Activated CD8-positive, alpha-beta memory T cell treated with anti-CD3 and anti-CD28 coated beads, Interleukin-2, amount 10 ng/mL, durations not matched to agents 7 days and 5 days (primary cell): ENCODE measurements at regions not wholly inside any gene's neighbourhood (a gene's known extent, or its start where the extent isn't known, plus 50 kb on each side); places are given as distances from the start of the nearest gene placed in this dataset.

Experiments used
- ATAC-seq: fragments of 150-1000 bp; cut with Tn5 transposase; one replicate; pipeline ENCODE4 v1.10.0; 2021; ENCODE audit warnings: moderate library complexity
- CTCF ChIA-PET: fragments of 350-600 bp; sonication (Branson Sonifier 250); formaldehyde crosslinking; loops from one replicate; lab custom pipeline; 2021; ENCODE audit warnings: antibody characterized with exemption; lab: Charles Lee
- DNase-seq: peaks from one replicate; pipeline ENCODE4 v3.0.0-alpha.2; 2020
- H3K27ac Mint-ChIP-seq: one replicate; pipeline ENCODE4 v1.8.0; 2021; ENCODE audit warnings: mild to moderate bottlenecking, mixed read lengths
- H3K27me3 Mint-ChIP-seq: one replicate; pipeline ENCODE4 v1.8.0; 2021; ENCODE audit warnings: mixed read lengths
- H3K36me3 Mint-ChIP-seq: one replicate; pipeline ENCODE4 v1.8.0; 2021; ENCODE audit warnings: mild to moderate bottlenecking, mixed read lengths
- H3K4me1 Mint-ChIP-seq: one replicate; pipeline ENCODE4 v1.8.0; 2021; ENCODE audit warnings: mixed read lengths
- H3K4me3 Mint-ChIP-seq: one replicate; pipeline ENCODE4 v1.8.0; 2021; ENCODE audit warnings: mild to moderate bottlenecking, moderate library complexity, mixed read lengths
- H3K9me3 Mint-ChIP-seq: one replicate; pipeline ENCODE4 v1.8.0; 2022; ENCODE audit warnings: low read depth, mixed read lengths

DNA sequence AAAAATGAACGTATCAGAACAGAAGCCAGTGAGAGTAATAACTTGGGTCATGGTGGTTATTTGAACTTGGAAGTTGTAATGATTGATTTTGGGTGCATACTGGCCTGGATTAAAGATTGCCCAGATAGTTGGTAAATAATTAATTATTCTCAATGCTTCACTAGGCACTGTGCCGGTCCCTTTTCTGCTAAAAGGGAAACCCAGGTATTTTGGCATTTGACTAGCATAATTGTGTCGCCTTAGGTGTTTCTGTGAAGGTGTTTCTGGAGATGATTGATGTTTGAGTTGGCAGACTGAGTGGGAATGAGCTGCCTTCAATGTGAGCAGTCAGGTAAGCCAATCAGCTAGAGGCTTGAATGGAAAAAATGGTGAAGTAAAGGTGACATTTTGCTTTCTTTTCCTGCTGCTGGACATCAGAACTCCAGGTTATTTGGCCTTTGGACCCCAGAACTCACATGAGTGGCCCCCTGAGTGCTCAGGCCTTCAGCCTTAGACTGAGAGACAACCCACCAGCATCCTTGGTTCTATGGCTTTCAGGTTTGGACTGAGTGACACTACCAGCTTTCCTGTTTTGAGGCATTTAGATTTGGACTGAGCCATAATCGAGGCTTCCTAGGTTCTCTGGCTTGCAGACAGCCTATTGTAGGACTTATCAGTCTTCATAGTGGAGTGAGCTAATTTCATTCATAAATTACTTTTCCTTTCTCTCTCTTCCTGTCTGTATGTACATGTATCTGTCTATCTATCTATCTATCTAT is 120.7 kb upstream of the PAPPA start:
- no peaks in the 10 kb centered on the region for H3K36me3 Mint-ChIP-seq
- ATAC-seq (no peak), DNase-seq (no peak)
- H3K9me3 Mint-ChIP-seq: peaks cover 6% of the 10 kb centered on the region
- no peaks in the 10 kb centered on the region for H3K27me3 Mint-ChIP-seq
- no peak overlapping the region for H3K27ac Mint-ChIP-seq
- no peaks in the 10 kb centered on the region for H3K4me1 Mint-ChIP-seq
- CTCF ChIA-PET: no interaction called here
- H3K4me3 Mint-ChIP-seq: no peak overlapping the region

DNA sequence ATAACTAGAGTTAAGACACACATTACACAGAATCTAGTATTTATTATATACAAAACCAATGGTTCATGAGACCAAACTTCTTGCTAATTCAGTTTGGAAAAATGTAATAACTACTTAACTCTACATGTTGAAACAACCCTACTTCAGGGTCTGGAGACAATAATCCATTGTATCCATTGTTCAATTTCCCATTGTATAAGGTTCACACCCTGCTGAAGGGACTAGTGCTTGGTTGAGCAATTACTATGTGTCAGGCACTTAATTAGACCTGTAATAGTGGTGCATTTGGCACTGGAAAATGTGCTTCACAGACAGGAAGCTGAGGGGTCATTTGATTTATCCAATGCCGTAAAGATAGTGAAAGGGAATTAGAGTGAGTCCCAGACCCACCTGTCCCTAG is 114.3 kb upstream of the PAPPA start:
- Mint-ChIP-seq H3K4me1 (no peaks in the 10 kb centered on the region), H3K36me3 (no peaks in the 10 kb centered on the region), H3K27ac (no peak overlapping the region), H3K4me3 (no peak overlapping the region), H3K27me3 (no peaks in the 10 kb centered on the region), H3K9me3 (peaks cover under 1% of the 10 kb centered on the region)
- no peak for ATAC-seq
- DNase-seq: no peak
- CTCF ChIA-PET: no interaction called here

DNA sequence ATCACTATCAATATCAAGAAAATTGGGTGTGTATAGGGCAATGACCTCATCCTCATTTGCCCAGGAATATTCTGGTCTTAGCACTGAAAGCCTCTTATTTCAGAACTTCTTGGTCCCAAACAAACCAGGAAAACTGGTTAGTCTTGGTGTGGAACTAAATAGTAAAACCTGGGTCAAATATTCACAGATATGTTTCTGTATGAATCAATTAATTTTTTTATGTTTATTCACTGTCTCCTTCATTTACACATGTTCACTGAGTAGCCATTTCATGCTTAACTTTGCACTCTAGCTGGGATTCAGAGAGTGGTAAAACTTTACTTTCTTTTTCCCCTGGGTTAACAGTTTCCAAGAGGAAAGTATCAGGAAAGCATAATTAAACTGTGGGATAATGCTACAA is 113.7 kb upstream of the PAPPA start:
- CTCF ChIA-PET: no interaction called here
- no peaks in the 10 kb centered on the region for H3K9me3 Mint-ChIP-seq
- no peak overlapping the region for H3K27ac Mint-ChIP-seq

DNA sequence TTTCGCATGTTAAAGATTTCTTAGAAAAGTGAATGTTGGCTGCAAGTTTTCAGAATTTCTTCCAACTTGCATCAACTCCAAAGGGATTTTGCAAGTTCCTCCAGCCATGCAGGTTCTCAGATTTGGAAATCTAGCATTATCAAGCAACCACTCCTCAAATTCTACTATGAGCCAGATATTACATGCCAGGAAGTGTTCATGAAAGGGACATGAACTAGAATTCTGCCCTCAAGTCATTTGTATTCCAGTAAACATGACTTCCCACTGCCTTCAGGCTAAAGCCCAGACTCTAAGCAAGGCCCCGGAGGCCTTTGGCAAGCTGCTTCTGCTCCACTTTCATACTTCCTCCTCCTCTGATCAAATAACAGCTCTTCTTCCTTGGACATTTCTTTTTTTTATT is 111.3 kb upstream of the PAPPA start:
- no peak for ATAC-seq
- no peaks in the 10 kb centered on the region for H3K4me1 Mint-ChIP-seq
- H3K36me3 Mint-ChIP-seq: no peaks in the 10 kb centered on the region
- no peak overlapping the region for H3K27ac Mint-ChIP-seq
- CTCF ChIA-PET: no interaction called here
- no peaks in the 10 kb centered on the region for H3K9me3 Mint-ChIP-seq
- H3K4me3 Mint-ChIP-seq: no peak overlapping the region
- H3K27me3 Mint-ChIP-seq: no peaks in the 10 kb centered on the region
- DNase-seq: no peak

More for the DNA sequence above, 113.7 kb upstream of the PAPPA start:
- no peaks in the 10 kb centered on the region for H3K36me3 Mint-ChIP-seq
- no peaks in the 10 kb centered on the region for H3K4me1 Mint-ChIP-seq
- ATAC-seq (no peak), DNase-seq (no peak)
- H3K27me3 Mint-ChIP-seq: no peaks in the 10 kb centered on the region
- H3K4me3 Mint-ChIP-seq: no peak overlapping the region

DNA sequence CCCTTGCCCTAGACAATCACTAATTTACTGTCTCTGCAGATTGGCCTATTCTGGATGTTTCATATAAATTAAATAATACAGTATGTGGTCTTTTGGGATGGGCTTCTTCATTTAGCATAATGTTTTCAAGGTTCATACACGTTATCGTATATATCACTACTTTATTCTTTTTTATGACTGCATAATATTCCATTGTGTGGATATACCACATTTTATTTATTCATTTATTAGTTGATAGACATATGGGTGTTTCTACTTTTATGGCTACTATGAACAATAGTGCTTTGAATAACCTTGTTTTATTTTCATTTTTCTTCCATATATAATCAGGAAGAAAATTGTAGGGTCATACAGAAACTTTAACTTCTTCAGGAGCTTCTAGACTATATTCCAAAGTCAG is 108.5 kb upstream of the PAPPA start:
- no peaks in the 10 kb centered on the region for H3K36me3 Mint-ChIP-seq
- CTCF ChIA-PET: no interaction called here

DNA sequence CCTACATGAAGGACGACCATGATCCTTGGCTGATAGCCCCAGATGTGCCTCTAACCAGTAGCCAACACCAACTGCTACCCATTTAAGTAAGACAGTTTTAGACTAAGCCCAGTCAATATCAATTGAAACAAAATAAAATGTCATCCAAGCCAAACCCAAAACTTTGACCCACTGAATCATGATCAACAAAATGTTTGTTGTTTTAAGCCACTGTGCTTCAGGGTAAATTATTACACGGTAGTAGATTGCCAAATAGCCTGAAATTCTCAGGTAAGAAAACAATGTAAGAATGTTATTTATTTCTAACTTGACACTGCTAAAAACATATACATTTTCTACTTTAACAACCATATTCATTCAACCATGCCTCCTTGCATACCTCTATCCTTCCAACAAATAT is 105.5 kb upstream of the PAPPA start:
- DNase-seq (no peak), ATAC-seq (no peak)
- no peak overlapping the region for H3K27ac Mint-ChIP-seq
- no peaks in the 10 kb centered on the region for H3K4me1 Mint-ChIP-seq
- CTCF ChIA-PET: no interaction called here
- H3K9me3 Mint-ChIP-seq: no peaks in the 10 kb centered on the region
- no peaks in the 10 kb centered on the region for H3K36me3 Mint-ChIP-seq
- H3K27me3 Mint-ChIP-seq: no peaks in the 10 kb centered on the region
- H3K4me3 Mint-ChIP-seq: no peak overlapping the region

More for the DNA sequence above, 108.5 kb upstream of the PAPPA start:
- DNase-seq (no peak), ATAC-seq (no peak)
- Mint-ChIP-seq H3K27me3 (no peaks in the 10 kb centered on the region), H3K27ac (no peak overlapping the region), H3K4me1 (no peaks in the 10 kb centered on the region), H3K4me3 (no peak overlapping the region), H3K9me3 (no peaks in the 10 kb centered on the region)

DNA sequence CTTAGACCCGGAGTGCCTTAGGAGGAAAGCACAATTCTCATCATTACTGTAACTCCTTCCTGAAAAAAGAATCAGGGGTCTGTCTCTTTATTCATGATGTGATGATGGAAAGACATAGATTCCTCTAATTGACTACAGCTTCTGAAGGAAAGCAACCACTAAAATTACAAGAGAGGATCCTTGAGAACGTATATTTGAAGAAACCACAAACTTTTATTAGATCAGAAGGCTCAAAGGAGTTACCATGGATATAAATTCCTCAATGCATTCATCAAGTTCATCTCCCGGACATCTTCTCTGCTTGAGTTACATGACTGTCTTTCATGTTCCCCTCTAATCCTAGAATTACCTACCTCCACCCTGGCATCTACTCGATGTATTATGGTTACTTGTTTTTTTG is 104.1 kb upstream of the PAPPA start:
- no peaks in the 10 kb centered on the region for H3K4me1 Mint-ChIP-seq
- CTCF ChIA-PET: no interaction called here
- no peaks in the 10 kb centered on the region for H3K27me3 Mint-ChIP-seq
- ATAC-seq: no peak
- H3K4me3 Mint-ChIP-seq: no peak overlapping the region
- peaks cover 2% of the 10 kb centered on the region for H3K9me3 Mint-ChIP-seq
- DNase-seq: no peak
- no peaks in the 10 kb centered on the region for H3K36me3 Mint-ChIP-seq
- no peak overlapping the region for H3K27ac Mint-ChIP-seq

DNA sequence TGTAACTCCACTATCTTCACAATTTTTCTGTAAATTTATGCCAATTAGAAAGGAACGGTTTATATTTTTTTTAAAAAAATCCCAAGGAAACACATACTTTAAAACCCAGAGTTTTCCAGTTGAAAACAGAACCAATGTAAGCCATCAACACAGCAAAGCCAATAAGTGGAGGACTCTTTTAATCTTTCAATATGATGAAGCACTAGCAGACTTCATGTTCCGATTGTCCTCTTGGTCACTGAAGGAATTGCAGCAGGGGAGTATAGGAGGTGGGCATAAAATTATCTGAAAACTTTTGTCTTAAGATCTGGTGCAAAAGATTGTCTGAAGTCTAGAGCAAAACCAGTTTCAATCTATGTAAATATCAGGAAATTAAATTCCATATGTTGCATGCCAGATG is 102.1 kb upstream of the PAPPA start:
- Mint-ChIP-seq H3K27ac (no peak overlapping the region), H3K27me3 (no peaks in the 10 kb centered on the region), H3K9me3 (peaks cover 5% of the 10 kb centered on the region), H3K4me1 (no peaks in the 10 kb centered on the region), H3K36me3 (no peaks in the 10 kb centered on the region), H3K4me3 (no peak overlapping the region)
- DNase-seq (no peak), ATAC-seq (no peak)
- CTCF ChIA-PET: no interaction called here

DNA sequence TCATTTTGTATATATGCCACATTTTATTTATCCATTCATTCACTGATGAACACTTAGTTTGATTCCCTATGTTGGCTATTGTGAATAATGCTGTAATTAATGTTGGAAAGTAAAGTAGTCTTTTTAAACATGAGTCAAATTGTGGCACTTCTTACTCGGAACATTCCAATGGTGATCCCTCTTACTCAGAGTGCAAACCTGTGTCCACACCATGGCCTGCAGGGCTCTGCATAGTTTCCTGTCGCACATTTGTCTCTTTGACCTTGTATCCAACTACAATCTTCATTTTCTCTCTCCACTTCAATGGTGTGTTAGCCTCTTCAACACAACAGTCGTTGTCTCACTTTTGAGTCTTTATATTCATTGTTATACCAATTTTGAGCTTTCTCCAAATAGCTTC is 98.1 kb upstream of the PAPPA start:
- no peak for ATAC-seq

DNA sequence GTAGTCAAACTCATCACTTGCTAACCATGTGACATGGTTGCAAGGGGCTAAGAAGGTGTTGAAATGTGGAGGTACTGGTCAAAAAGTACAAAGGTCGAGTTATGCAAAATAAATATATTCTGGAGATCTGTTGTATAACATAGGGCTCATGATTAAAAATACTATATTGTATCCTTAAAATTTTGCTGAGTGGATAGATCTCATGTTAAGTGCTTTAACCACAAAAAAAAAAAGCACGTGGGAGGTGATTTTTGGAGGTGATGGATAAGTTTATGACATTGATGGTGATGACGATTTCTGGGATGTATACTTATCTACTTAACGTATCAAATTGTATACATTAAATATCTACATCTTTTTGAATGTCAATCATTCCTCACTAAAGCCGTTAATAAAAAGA is 96.2 kb upstream of the PAPPA start:
- CTCF ChIA-PET: no interaction called here
- Mint-ChIP-seq H3K27me3 (no peaks in the 10 kb centered on the region), H3K9me3 (peaks cover 8% of the 10 kb centered on the region), H3K4me1 (no peaks in the 10 kb centered on the region), H3K27ac (no peak overlapping the region), H3K4me3 (no peak overlapping the region), H3K36me3 (no peaks in the 10 kb centered on the region)
- no peak for ATAC-seq
- no peak for DNase-seq

More for the DNA sequence above, 98.1 kb upstream of the PAPPA start:
- Mint-ChIP-seq H3K36me3 (no peaks in the 10 kb centered on the region), H3K9me3 (peaks cover 5% of the 10 kb centered on the region), H3K4me1 (no peaks in the 10 kb centered on the region), H3K27ac (no peak overlapping the region), H3K27me3 (no peaks in the 10 kb centered on the region), H3K4me3 (no peak overlapping the region)
- CTCF ChIA-PET: no interaction called here
- DNase-seq: no peak

DNA sequence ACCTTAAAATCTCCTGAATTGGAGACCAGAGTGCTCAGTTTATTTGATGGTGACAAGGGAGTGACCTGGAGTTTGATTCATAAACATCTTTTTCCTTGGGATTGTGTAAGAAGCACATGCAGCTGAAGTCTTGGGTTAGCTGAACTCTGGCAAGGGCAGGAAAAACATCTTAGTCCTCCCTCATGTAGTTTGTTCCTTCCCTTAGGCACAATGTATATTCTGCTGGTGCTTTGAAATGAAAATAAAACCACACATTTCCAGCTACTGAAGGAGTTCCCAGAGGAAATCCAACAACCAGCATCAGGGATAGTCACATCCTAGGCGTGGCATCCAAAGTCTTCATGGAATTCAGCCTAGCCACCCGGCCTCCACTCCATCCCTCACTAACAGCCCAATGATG is 95.2 kb upstream of the PAPPA start:
- Mint-ChIP-seq H3K4me1 (no peaks in the 10 kb centered on the region), H3K4me3 (no peak overlapping the region), H3K9me3 (peaks cover 8% of the 10 kb centered on the region), H3K27me3 (no peaks in the 10 kb centered on the region), H3K36me3 (no peaks in the 10 kb centered on the region), H3K27ac (no peak overlapping the region)
- CTCF ChIA-PET: no interaction called here
- ATAC-seq (no peak), DNase-seq (no peak)

DNA sequence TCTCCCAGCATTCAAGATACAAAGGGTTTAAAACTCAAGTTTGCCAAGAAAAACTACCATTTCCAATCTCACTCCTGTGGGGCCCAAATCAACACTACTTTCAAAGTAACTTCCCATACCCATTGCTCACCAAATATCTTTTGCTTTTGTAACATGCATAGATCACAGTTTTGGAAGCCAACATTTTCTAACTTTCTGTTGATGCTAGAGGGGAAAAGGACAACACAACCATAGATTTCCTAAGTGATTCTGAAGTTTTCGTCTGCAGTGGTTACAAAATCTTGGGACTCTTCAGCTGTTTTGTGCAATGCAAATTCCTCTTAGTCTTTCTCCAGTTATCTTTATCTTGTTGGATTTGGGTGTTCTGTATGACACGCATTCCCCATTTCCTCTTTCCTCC is 94.1 kb upstream of the PAPPA start:
- no peak for ATAC-seq
- no peak for DNase-seq
- peaks cover 7% of the 10 kb centered on the region for H3K9me3 Mint-ChIP-seq
- no peak overlapping the region for H3K27ac Mint-ChIP-seq
- no peak overlapping the region for H3K4me3 Mint-ChIP-seq
- CTCF ChIA-PET: no interaction called here
- H3K36me3 Mint-ChIP-seq: no peaks in the 10 kb centered on the region
- no peaks in the 10 kb centered on the region for H3K4me1 Mint-ChIP-seq
- no peaks in the 10 kb centered on the region for H3K27me3 Mint-ChIP-seq

DNA sequence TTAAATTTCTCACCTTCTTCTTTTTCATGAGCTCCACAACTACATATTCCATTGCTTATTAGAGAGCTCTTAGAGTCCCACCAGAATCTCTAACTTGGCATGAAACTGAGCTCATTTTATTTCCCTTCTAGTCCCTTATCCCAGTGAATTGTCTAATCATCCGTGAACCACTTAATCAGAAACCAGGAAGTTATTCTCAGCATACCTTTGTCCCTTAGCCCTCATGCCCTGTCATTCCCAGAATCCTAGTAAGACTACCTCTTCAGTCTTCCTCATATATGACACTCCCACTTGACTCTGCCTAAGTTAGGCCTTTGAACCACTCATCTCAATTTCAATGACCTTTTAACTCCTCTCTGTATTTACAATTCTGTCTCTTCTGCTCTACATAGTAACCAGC is 93.0 kb upstream of the PAPPA start:
- Mint-ChIP-seq H3K27me3 (no peaks in the 10 kb centered on the region), H3K36me3 (no peaks in the 10 kb centered on the region), H3K4me1 (no peaks in the 10 kb centered on the region), H3K4me3 (no peak overlapping the region), H3K9me3 (peaks cover 5% of the 10 kb centered on the region), H3K27ac (no peak overlapping the region)
- DNase-seq: no peak
- ATAC-seq: no peak
- CTCF ChIA-PET: no interaction called here

DNA sequence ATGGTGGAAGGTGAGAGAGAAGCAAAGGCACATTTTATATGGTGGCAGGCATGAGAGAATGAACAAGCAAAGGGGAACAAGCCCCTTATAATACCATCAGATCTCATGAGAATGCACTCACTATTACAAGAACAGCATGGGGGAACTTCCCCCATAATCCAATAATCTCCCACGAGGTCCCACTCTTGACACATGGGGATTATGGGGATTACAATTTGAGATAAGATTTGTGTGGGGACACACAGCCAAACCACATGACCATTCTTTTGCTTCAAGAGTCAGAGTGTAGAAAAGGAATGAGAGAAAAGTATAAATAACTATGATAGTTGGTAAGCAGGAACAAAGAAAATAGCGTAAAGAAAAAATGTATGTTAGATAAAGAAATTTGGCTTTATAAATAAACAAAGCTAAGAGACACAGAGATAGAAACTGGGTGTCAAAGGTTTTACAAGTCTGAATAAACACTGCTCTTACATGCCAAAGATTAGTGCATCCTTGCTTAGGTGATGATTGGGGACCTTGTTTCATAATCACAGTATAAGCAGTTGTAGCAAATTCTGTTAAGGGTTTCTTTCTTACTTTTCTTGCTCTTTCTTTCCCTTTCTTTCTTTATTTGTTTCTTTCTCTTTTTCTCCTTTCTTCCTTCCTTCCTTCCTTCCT is 91.9 kb upstream of the PAPPA start:
- peaks cover 5% of the 10 kb centered on the region for H3K9me3 Mint-ChIP-seq
- DNase-seq (no peak), ATAC-seq (no peak)
- no peak overlapping the region for H3K4me3 Mint-ChIP-seq
- CTCF ChIA-PET: no interaction called here
- H3K4me1 Mint-ChIP-seq: no peaks in the 10 kb centered on the region
- no peak overlapping the region for H3K27ac Mint-ChIP-seq
- H3K27me3 Mint-ChIP-seq: no peaks in the 10 kb centered on the region
- no peaks in the 10 kb centered on the region for H3K36me3 Mint-ChIP-seq
